KG1 (cell line): ENCODE measurements at regions not wholly inside any gene's neighbourhood (a gene's known extent, or its start where the extent isn't known, plus 50 kb on each side); places are given as distances from the start of the nearest gene placed in this dataset.
"Not testable (repeated sequence)": the region's sequence is repeated elsewhere in the genome, so short reads cannot be mapped to it uniquely, and the experiment has no call there.

Source experiments
- DNase-seq: peaks from one replicate; lab custom pipeline; 2025; lab: John Stamatoyannopoulos, UW

- DNase-seq: no peak
Measured at GRCh38 chr13:71382285-71382684, 484.7 kb downstream of the DACH1 start.

GRCh38 chr13:71380191-71380590 lies 486.8 kb downstream of the DACH1 start:
- no peak for DNase-seq

- DNase-seq: no peak
Measured at GRCh38 chr13:71378961-71379905, 487.8 kb downstream of the DACH1 start.

DNA sequence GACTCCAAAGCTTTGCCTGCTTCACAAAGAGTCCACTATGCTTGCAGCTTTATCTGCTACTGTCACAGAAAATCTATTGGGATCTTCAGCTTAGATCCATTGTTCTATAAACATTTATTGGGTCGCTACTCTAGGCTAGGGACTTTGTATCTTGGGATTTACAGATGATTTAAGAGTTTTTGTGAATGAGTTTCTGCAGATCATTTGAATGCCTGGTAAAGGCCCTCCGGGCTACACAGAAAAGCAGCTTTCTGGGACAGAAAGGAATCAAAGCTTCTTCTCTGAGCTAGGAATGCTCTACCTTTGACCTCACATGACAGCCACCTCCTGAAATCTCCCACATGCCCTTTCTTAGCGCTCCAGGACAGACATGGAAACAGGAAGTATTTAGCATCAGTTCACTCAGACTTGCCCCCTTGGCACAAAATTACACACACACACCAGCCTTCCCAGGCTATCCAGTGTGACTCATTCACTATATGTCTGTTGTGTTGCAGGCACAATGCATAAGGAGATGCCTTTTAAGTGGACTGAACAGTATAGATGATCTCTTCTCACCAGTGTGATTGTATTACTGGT lies 492.4 kb downstream of the DACH1 start:
- no peak for DNase-seq

- DNase-seq: no peak
Measured at GRCh38 chr13:71368336-71368735, 498.7 kb downstream of the DACH1 start.

- DNase-seq: no peak
Measured at GRCh38 chr13:71360041-71360440, 507.0 kb downstream of the DACH1 start.

DNA sequence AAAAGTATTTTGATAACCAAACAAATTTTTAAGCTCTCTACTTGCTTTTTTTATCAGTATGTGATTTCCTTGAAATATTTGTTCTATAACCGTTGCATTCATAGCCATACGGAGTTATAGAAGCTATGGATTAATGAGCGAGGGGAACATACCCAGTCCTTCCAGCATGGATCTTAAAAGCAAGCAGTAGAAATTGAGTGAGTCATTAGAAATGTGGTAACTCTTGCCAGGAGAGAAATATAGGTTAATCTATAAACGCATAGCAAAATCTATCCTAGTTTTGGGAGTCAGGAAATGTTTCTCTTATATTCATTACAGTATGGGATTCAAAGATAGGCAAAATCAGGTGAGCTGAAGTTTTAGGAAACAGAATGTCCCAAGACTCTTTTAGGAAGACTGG lies 507.4 kb downstream of the DACH1 start:
- no peak for DNase-seq

- no peak for DNase-seq
Measured at GRCh38 chr13:71358218-71358617, 508.8 kb downstream of the DACH1 start.

GRCh38 chr13:71355010-71355409 lies 512.0 kb downstream of the DACH1 start:
- DNase-seq: no peak

- no peak for DNase-seq
Measured at GRCh38 chr13:71350886-71351285, 516.1 kb downstream of the DACH1 start.

DNA sequence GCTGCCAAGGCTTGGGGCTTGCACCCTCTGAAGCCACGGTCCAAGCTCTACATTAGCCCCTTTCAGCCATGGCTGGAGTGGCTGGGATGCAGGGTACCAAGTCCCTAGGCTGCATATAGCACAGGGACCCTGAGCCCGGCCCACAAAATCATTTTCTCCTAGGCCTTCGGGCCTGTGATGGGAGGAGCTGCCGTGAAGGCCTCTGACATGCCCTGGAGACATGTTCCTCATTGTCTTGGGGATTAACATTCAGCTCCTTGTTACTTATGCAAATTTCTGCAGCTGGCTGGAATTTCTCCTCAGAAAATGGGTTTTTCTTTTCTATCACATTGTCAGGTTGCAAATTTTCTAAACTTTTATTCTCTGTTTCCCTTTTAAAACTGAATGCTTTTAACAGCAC lies 521.1 kb downstream of the DACH1 start:
- DNase-seq: not testable (repeated sequence)

DNA sequence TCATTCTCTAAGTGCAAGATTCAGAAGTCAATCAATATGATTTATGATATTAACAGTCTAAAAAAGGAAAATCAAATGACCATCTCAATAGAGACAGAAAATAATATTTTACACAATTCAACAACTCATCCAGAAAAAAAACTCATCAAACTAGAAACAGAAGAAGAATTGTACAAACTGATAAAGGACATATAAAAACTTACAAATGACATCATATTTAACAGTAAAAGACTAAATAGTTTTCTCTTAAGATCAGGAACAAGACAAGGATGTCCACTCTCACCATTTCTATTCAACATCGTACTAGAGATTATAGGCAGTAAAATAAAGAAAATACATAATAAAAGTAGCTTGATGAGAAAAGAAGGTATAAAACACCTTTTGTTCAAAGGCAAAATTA lies 527.3 kb downstream of the DACH1 start:
- no peak for DNase-seq

DNA sequence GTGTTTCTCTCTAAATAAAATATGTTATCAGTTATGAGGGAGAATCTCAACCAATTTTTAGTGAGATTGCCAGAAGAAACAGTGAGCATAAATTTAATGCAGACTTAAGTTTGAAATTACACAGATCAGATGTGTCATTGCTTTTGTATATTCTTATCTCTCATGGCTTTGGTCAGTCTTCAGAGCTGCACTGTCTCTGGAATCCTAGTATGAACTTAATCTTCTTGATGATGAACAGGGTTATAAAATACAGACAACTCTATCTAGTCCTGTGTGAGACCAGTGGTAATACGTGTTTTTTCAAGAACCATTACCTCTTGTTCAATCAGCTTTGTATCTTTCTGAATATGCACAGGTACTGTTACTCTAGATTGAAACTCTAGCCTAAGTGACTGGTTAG lies 528.0 kb downstream of the DACH1 start:
- DNase-seq: no peak

- DNase-seq: no peak
Measured at GRCh38 chr13:71338070-71338469, 528.9 kb downstream of the DACH1 start.

- no peak for DNase-seq
Measured at GRCh38 chr13:71327266-71327665, 539.7 kb downstream of the DACH1 start.

DNA sequence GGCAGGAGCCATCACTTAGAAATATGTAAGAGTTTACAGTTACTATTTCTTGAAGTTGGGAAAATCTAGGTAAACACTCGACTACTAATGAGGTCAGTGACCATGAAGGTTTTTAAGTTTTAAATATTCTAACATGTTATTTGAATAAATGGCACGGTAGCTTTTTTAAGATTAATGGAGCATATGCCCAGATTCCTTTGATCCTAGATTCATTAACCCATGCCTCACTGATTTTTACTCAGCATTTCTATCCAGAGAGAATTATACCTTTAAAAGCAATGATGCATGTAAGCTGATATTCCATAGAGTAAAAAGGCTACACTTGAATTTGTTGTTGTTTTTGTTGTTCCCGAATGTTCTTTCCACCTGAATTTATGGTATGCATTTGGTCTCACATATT lies 541.4 kb downstream of the DACH1 start:
- no peak for DNase-seq

GRCh38 chr13:71323266-71323665 lies 543.7 kb downstream of the DACH1 start:
- no peak for DNase-seq

GRCh38 chr13:71320452-71320851 lies 546.6 kb downstream of the DACH1 start:
- DNase-seq: no peak

DNA sequence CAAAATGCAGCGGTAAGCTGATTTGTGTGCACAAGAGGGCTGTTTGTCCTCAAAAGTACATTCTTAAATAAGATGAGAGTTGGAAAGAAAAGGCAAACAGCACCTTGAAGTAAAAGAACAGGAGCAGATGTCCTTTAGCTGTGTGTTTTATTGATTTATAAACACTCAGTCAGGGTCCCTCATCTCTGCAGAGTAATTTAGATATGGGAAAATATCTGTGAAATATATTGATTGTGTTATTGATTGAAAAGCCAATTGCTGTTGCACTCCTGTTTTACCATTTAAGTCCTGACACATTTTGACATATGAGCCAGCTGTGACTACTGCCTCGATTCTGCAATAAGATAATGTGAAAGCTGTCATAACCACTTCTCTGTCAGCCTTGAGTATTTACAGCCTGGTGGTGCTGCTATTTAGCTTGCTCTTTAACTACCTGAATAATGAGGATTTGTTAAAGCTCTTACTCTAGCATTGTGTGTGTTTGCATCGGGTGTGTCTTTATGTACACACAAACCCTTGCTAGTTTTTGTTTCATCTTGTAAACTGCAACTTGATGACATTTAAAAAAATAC lies 550.1 kb downstream of the DACH1 start:
- no peak for DNase-seq

DNA sequence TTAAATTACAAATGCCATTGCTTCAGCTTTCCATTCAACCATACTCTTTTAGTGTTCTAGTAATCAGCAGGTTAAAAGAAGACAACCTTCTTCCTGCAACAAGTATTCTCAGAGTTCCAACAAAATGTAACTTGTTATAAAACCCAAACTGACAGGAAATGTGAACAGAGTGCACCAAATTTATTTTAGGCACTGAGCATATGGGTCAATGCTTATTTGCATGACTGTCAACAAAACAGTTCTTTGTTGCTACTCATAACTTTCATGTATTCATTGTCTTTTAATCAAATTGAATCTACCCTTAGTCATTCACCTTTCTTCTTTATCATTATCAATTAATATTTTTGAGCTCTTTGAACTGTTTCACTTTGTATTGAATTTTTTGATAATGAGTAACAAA lies 554.1 kb downstream of the DACH1 start:
- no peak for DNase-seq

GRCh38 chr13:71309905-71310304 lies 557.1 kb downstream of the DACH1 start:
- DNase-seq: no peak

DNA sequence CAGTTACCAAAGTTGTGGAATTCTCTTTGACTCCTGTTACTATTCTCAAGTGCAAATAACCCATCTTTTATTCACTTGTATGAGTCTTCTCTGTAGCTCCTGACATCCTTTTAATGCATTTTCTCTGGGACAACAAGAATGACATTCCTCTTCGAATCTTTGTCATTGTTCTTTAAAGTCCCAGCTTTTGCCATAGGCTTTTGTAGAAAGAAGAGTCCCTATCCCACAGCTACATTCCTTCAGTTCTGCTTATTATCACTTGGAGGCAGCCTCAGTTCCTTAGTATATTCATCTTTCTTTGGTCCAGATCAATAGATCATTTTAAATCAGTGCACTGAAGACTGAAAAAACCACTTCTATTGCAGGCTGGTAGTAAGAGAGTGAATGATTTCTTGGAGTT lies 560.2 kb downstream of the DACH1 start:
- DNase-seq: no peak

- no peak for DNase-seq
Measured at GRCh38 chr13:71304861-71305260, 562.1 kb downstream of the DACH1 start.
